Brain microvascular endothelial cell (primary cell): ENCODE measurements at regions not wholly inside any gene's neighbourhood (a gene's known extent, or its start where the extent isn't known, plus 50 kb on each side); places are given as distances from the start of the nearest gene placed in this dataset.

Source experiments
- DNase-seq: peaks from one replicate; pipeline ENCODE4 v3.0.0-alpha.2; 2020
- H3K27ac ChIP-seq: fragments of 250-450 bp; sonication (Bioruptor Pico); 2 replicates; pipeline ENCODE4 v1.5.1; 2020; ENCODE audit warnings: mild to moderate bottlenecking, moderate library complexity
- H3K27me3 ChIP-seq: fragments of 250-450 bp; sonication (Bioruptor Pico); replicated peaks from 2 replicates; pipeline ENCODE4 v1.5.1; 2020; ENCODE audit warnings: mild to moderate bottlenecking
- H3K36me3 ChIP-seq: fragments of 250-450 bp; sonication (Bioruptor Pico); replicated peaks from 2 replicates; pipeline ENCODE4 v1.5.1; 2020; ENCODE audit warnings: mild to moderate bottlenecking
- H3K4me3 ChIP-seq: 2 replicates; pipeline ENCODE4 v1.5.1; 2011; ENCODE audit warnings: low read depth, mild to moderate bottlenecking, control low read depth, low read length, moderate library complexity
- in situ Hi-C: cut with HindIII; loops from 2 replicates; pipeline ENCODE4 v1.10.0; 2017; ENCODE audit warnings: low sequenced_read_pairs, low pct_ligation_motif_present
- TF ChIP-seq, protein P1 (sequence below): IDR thresholded peaks from 2 replicates; pipeline ENCODE4 v1.5.1; 2011; ENCODE audit warnings: low read depth, mild to moderate bottlenecking, moderate library complexity, low read length, control low read depth, inconsistent platforms; ENCODE audit errors: missing control alignments

DNA sequence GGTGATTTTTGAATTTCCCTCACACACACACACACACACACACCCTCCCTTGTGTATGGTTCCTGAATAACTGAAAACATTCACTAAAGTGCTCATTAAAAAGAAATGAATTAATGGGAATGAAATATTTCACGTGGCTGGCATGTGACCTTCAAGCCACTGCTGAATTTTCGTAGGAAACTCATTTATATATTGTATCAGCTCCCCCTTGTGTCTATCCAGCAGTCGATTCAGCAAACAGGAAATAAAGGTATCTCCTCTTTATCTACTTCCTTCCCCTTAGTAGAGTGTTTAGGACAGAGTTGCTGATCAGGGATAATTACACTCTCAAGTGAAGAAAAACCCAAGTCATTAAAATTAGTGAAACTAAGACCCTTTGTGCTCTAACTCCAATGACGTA is 912.6 kb upstream of the LCORL start:
- no peak for DNase-seq
- no peak overlapping the region for H3K4me3 ChIP-seq
- no peaks in the 10 kb centered on the region for H3K36me3 ChIP-seq
- no peak overlapping the region for H3K27ac ChIP-seq
- H3K27me3 ChIP-seq: no peaks in the 10 kb centered on the region
- in situ Hi-C loops: no loop called here
- TF ChIP-seq, protein P1, sequence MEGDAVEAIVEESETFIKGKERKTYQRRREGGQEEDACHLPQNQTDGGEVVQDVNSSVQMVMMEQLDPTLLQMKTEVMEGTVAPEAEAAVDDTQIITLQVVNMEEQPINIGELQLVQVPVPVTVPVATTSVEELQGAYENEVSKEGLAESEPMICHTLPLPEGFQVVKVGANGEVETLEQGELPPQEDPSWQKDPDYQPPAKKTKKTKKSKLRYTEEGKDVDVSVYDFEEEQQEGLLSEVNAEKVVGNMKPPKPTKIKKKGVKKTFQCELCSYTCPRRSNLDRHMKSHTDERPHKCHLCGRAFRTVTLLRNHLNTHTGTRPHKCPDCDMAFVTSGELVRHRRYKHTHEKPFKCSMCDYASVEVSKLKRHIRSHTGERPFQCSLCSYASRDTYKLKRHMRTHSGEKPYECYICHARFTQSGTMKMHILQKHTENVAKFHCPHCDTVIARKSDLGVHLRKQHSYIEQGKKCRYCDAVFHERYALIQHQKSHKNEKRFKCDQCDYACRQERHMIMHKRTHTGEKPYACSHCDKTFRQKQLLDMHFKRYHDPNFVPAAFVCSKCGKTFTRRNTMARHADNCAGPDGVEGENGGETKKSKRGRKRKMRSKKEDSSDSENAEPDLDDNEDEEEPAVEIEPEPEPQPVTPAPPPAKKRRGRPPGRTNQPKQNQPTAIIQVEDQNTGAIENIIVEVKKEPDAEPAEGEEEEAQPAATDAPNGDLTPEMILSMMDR: no peak

DNA sequence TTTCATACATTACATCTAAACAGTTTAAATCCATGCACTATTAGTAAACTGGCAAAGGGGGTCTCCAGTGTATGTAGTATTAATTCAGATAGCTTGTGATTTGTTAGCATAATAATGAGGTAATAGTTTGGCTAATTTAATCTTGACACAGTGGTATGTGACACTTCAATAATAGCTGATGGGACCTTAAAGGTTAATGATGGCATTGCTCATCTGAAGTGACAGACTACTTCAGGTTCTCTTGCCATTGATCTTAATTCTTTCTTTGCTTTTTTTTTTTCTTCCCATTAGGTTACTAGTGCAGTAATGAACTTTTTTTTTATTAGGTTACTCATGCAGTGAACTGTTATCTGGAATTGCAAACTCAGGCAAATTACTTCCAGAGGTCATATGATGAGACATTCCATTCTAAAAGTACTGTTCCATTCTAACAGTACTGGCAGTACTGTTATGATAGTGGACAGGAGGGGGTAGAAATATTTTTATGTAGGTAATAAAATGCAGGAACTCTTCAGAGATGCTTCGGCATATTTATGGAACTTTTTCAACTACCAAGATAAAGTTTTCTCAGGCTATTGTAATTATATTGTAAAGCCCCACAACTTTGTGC is 911.3 kb upstream of the LCORL start:
- Histone ChIP-seq H3K36me3 (no peaks in the 10 kb centered on the region), H3K27ac (no peak overlapping the region), H3K4me3 (no peak overlapping the region), H3K27me3 (no peaks in the 10 kb centered on the region)
- TF ChIP-seq, protein P1: no peak
- DNase-seq: no peak
- in situ Hi-C loops: no loop called here

DNA sequence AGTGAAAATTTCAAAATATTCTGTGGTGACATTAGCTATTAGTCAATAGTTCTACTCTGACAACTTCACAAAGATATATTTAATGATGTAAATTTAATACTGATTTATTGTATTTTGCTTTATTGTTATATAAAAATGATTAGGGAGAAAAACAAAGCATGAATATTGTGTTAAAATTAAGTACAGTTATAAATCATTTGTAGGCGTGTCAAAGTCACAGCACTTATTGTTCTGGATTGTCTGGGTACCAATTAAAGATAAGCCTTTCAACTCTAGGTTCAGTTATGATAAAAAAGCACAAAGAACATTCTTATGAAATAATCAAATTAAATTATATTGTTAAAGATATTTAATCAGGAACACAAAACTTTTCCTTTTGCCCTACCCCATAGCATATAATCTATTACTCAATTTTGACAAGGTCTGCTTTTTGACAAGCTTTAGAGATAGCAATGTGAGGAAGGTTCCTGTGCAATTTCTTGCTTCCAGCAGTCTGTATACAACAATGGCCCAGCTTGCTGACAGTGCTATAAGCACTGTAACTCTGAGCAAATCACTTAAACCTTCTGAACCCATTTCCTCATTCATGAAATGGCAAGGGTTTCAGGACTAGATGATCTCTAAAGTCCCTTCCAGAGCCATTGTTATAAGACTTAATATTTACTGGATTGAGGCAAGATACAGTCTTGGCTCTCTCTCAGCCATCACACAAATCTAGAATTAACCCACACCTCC is 910.3 kb upstream of the LCORL start:
- Histone ChIP-seq H3K27ac (no peak overlapping the region), H3K27me3 (no peaks in the 10 kb centered on the region), H3K36me3 (no peaks in the 10 kb centered on the region), H3K4me3 (no peak overlapping the region)
- in situ Hi-C loops: no loop called here
- TF ChIP-seq, protein P1: no peak
- DNase-seq: no peak

DNA sequence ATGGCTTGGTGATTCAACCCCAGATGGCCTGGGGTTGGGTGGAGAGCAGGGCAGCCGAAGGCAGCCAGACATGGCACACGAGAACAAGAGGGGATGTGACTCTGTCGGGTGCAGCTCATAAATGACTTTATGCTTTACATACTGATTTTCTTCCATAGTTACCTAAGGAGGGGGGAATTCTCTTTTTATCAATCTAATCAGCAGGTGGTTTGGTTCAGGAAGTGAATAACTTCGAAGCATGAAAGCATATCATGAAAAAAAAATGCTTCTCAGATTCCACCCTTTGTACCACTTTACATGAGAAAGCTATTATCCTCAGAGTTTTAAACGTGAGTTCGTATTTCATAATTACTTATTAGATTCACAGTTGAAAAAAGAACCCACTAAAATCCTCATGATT is 908.9 kb upstream of the LCORL start:
- TF ChIP-seq, protein P1: no peak
- no peak for DNase-seq
- H3K4me3 ChIP-seq: no peak overlapping the region
- H3K27ac ChIP-seq: no peak overlapping the region
- in situ Hi-C loops: no loop called here
- no peaks in the 10 kb centered on the region for H3K27me3 ChIP-seq
- H3K36me3 ChIP-seq: no peaks in the 10 kb centered on the region

DNA sequence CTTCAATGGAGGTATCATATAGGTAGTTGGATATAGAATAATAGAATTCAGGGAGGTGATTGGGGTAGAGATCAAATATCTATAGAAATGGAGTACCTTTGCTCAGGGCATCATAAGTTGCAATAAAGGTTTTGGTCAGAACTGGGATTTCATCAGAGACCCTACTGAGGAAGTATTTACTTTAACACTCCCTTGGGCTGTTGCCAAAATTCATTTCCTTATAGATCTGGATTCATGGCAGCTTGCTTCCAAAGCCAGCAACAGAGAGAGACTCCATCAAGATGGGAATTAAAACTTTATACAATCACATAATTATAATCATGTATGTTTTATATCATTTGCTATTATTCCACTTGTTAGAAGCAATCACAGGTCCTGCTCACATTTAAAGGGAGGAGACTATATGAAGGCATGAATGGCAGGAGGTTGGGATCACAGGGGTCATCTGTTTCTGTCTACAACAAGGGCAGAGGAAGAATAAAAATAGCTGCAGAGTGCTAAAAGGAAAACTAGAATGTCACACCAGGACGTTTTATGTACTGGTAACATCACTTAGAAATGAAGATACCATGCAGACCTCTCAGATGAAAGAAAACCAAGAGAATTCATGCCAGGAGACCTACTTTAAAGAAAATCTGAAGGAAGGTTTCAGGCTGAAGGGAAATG is 902.1 kb upstream of the LCORL start:
- TF ChIP-seq, protein P1: no peak
- Histone ChIP-seq H3K4me3 (no peak overlapping the region), H3K27me3 (no peaks in the 10 kb centered on the region), H3K27ac (no peak overlapping the region), H3K36me3 (no peaks in the 10 kb centered on the region)
- no peak for DNase-seq
- in situ Hi-C loops: no loop called here
